Stomach (tissue), 4 donors: ENCODE measurements at regions not wholly inside any gene's neighbourhood (a gene's known extent, or its start where the extent isn't known, plus 50 kb on each side); places are given as distances from the start of the nearest gene placed in this dataset.

Experiments used
- CTCF ChIP-seq, 7 experiments: fragments of 450-650 bp in 4 of 7; fragments of 200-600 bp in 3 of 7; sonication (generic) in 3 of 7; IDR thresholded peaks; one replicate each; pipeline ENCODE4 v1.5.1; 2016 to 2019; ENCODE audit warnings: antibody characterized with exemption in 7 of 7, control low read depth in 2 of 7, mild to moderate bottlenecking in 1 of 7
- POLR2AphosphoS5 ChIP-seq, 3 donors: sonication (generic); formaldehyde crosslinking; IDR thresholded peaks; one replicate each; pipeline ENCODE4 v1.6.1; 2016; ENCODE audit warnings: antibody characterized with exemption in 3 of 3

GRCh38 chr10:78286668-78287067 is 253.0 kb downstream of the RPS24 start:
- TF ChIP-seq CTCF (IDR thresholded peaks at IDR 0.05), result no peak
- TF ChIP-seq POLR2AphosphoS5 (IDR thresholded peaks at IDR 0.05), result no peak
